Progenitor cell of endocrine pancreas (in vitro differentiated cells): ENCODE measurements at regions not wholly inside any gene's neighbourhood (a gene's known extent, or its start where the extent isn't known, plus 50 kb on each side); places are given as distances from the start of the nearest gene placed in this dataset.
"Not testable (repeated sequence)": the region's sequence is repeated elsewhere in the genome, so short reads cannot be mapped to it uniquely, and the experiment has no call there.

Experiments
- DNase-seq: peaks from one replicate; pipeline ENCODE4 v3.0.0; 2021; ENCODE audit warnings: low spot score; ENCODE audit not compliant: unreplicated experiment
- H3K27ac Mint-ChIP-seq: 2 replicates; pipeline ENCODE4 v1.8.0; 2021; ENCODE audit warnings: mild to moderate bottlenecking, moderate library complexity, mixed read lengths
- H3K27me3 Mint-ChIP-seq: 2 replicates; pipeline ENCODE4 v1.8.0; 2021; ENCODE audit warnings: mixed read lengths
- H3K36me3 Mint-ChIP-seq: 2 replicates; pipeline ENCODE4 v1.8.0; 2022; ENCODE audit warnings: mixed read lengths; ENCODE audit not compliant: insufficient read depth
- H3K4me1 Mint-ChIP-seq: 2 replicates; pipeline ENCODE4 v1.8.0; 2021; ENCODE audit warnings: low read depth, mixed read lengths
- H3K4me3 Mint-ChIP-seq: 2 replicates; pipeline ENCODE4 v1.8.0; 2021; ENCODE audit warnings: low read depth, mild to moderate bottlenecking, moderate library complexity, mixed read lengths
- H3K9me3 Mint-ChIP-seq: 2 replicates; pipeline ENCODE4 v1.8.0; 2021; ENCODE audit warnings: low read depth, mixed read lengths
- TF ChIP-seq, protein P1 (sequence below): fragments of 200-600 bp; sonication (generic); IDR thresholded peaks from one replicate; pipeline ENCODE4 v1.5.0; 2021; ENCODE audit warnings: antibody characterized with exemption, mild to moderate bottlenecking; ENCODE audit not compliant: unreplicated experiment

DNA sequence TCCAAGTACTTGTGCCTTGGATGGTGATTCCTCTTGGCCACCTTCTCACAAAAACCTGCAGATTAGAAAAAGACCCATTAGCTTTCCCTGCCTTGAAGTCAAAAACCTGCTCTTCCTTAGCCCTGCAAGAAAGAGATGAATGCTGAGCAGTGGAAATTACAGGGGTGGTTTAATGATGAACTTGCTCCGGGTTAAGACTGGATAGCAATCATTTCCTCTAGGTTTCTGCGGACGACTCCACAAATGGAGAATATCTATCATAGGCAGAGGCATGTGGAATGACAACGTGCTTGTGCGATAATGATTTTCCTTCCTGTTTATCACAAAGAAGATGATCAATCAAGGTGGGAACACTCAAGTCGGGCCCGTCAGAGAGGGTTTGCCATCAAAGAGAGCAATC, 201.2 kb upstream of the ERCC4 start:
- Mint-ChIP-seq H3K4me1 (peaks cover 14% of the 10 kb centered on the region), H3K36me3 (no peaks in the 10 kb centered on the region), H3K9me3 (no peaks in the 10 kb centered on the region), H3K4me3 (no peak overlapping the region), H3K27me3 (peaks cover 11% of the 10 kb centered on the region), H3K27ac (no peak overlapping the region)
- DNase-seq = no peak
- TF ChIP-seq, protein P1, sequence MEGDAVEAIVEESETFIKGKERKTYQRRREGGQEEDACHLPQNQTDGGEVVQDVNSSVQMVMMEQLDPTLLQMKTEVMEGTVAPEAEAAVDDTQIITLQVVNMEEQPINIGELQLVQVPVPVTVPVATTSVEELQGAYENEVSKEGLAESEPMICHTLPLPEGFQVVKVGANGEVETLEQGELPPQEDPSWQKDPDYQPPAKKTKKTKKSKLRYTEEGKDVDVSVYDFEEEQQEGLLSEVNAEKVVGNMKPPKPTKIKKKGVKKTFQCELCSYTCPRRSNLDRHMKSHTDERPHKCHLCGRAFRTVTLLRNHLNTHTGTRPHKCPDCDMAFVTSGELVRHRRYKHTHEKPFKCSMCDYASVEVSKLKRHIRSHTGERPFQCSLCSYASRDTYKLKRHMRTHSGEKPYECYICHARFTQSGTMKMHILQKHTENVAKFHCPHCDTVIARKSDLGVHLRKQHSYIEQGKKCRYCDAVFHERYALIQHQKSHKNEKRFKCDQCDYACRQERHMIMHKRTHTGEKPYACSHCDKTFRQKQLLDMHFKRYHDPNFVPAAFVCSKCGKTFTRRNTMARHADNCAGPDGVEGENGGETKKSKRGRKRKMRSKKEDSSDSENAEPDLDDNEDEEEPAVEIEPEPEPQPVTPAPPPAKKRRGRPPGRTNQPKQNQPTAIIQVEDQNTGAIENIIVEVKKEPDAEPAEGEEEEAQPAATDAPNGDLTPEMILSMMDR = no peak

- peaks cover 19% of the 10 kb centered on the region for H3K27me3 Mint-ChIP-seq
Measured at GRCh38 chr16:13727943-13728342, 192.0 kb upstream of the ERCC4 start.

DNA sequence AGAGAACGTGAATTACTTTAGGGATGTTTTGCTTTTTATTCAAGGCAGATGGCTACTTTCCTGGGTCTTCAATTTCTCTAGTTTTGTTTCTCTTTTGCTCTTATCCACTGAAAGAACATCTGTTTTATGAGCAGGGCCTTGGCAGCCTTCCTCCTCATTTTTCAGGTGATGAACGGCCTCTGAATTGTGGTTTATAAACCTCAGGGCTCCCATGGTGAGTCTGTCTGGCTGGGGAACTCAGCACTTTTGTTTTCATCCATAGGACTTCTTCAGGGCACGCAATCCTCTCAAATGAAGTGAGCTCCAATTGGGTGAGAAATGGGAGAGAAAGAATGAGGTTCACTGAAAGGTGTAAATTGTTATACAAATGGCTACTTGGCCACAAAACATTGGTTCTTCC, 186.4 kb upstream of the ERCC4 start:
- TF ChIP-seq, protein P1 = no peak
- Mint-ChIP-seq H3K27me3 (peaks cover 5% of the 10 kb centered on the region), H3K27ac (no peak overlapping the region), H3K4me3 (no peak overlapping the region), H3K4me1 (no peaks in the 10 kb centered on the region), H3K9me3 (peaks cover 8% of the 10 kb centered on the region), H3K36me3 (no peaks in the 10 kb centered on the region)
- DNase-seq = no peak

More at GRCh38 chr16:13727943-13728342, 192.0 kb upstream of the ERCC4 start:
- peaks cover 19% of the 10 kb centered on the region for H3K9me3 Mint-ChIP-seq
- H3K27ac Mint-ChIP-seq = no peak overlapping the region
- TF ChIP-seq, protein P1 = no peak
- peaks cover 1% of the 10 kb centered on the region for H3K36me3 Mint-ChIP-seq
- no peak overlapping the region for H3K4me3 Mint-ChIP-seq
- no peaks in the 10 kb centered on the region for H3K4me1 Mint-ChIP-seq
- DNase-seq = no peak

DNA sequence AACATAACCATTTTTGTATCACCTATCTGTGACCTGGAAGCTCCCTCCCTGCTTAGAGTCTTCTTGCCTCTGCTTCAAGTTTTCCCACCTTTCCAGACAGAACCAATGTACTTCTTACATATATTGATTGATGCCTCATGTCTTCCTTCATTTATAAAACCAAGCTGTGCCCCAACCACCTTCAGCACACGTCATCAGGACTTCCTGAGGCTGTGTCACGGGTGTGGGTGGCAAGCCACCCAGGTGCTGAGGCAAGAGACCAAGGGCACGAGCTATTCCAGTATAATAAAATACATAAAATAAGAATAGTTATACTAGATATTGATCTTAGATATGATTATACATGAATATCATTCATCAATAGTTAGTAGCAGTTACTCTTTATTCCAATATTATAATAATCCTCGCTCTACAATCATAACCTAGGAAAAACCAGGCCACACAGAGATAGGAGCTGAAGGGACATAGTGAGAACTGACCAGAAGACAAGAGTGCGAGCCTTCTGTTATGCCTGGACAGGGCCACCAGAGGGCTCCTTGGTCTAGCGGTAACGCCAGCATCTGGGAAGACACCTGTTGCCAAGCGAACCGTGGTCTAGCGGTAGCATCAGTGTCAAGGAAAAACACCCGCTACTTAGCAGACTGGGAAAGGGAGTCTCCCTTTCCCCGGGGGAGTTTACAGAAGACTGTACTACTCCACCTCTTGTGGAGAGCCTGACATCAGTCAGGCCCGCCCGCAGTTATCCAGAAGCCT, 180.2 kb upstream of the ERCC4 start:
- not testable (repeated sequence) for H3K36me3 Mint-ChIP-seq, H3K4me3 Mint-ChIP-seq, H3K4me1 Mint-ChIP-seq, H3K9me3 Mint-ChIP-seq, H3K27me3 Mint-ChIP-seq, H3K27ac Mint-ChIP-seq, DNase-seq

- Mint-ChIP-seq H3K4me3 (no peak overlapping the region), H3K36me3 (no peaks in the 10 kb centered on the region), H3K27me3 (no peaks in the 10 kb centered on the region), H3K4me1 (no peaks in the 10 kb centered on the region), H3K27ac (no peak overlapping the region), H3K9me3 (peaks cover 7% of the 10 kb centered on the region)
- TF ChIP-seq, protein P1 = no peak
- DNase-seq = no peak
Measured at GRCh38 chr16:13742928-13743327, 177.0 kb upstream of the ERCC4 start.

GRCh38 chr16:13743571-13743970, 176.4 kb upstream of the ERCC4 start:
- no peak for DNase-seq
- Mint-ChIP-seq H3K27ac (no peak overlapping the region), H3K4me1 (no peaks in the 10 kb centered on the region), H3K27me3 (no peaks in the 10 kb centered on the region), H3K36me3 (no peaks in the 10 kb centered on the region), H3K9me3 (peaks cover 7% of the 10 kb centered on the region), H3K4me3 (no peak overlapping the region)
- TF ChIP-seq, protein P1 = no peak
